NCI-H526 treated with DMSO at 0.1 percent for 48 hours (cell line): ENCODE measurements at regions not wholly inside any gene's neighbourhood (a gene's known extent, or its start where the extent isn't known, plus 50 kb on each side); places are given as distances from the start of the nearest gene placed in this dataset.
A peak's percentile ranks its signal among the peaks of the same experiment; 100 is the strongest.

ENCODE experiments used
- DNase-seq: peaks from one replicate; lab custom pipeline; 2025; lab: John Stamatoyannopoulos, UW

DNA sequence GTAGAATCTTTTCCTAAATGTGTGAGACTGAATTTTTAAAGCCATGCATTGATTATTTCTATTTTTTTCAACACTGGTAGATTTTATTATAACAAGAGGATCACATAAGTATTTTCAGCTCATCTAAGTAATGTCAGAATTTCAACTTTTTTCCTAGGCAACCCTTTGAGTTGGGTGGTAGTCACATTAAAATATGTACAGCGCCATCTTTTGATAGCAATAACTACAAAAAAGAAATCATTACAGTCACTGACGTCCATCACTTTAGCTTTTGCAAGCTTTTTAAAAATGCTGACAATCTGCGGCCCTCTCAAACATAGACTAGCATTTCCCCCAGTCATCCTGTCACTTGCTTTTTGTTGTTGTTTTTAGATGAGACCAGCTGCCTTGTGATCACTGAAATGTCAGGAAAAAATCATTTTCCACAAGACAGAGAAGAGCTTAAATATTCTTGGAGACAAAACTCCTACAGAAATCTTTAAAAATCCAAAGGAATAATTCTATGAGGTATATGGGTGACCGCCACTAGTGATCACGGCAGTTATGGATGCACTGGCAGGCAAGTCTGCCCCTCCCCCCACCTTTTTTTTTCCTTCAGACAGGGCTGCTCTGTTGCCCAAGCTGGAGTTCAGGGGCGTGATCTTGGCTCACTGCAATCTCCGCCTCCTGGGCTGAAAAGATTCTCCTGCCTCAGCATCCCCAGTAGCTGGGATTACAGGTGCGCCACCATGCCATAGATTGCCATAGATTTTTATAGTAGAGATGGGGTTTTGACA lies 384.0 kb upstream of the KCNMB2 start:
- DNase-seq = no peak

GRCh38 chr3:178152988-178153387 lies 383.2 kb upstream of the KCNMB2 start:
- DNase-seq = no peak

- no peak for DNase-seq
Observed at GRCh38 chr3:178155521-178155920, 380.7 kb upstream of the KCNMB2 start.

- no peak for DNase-seq
Observed at GRCh38 chr3:178156301-178156700, 379.9 kb upstream of the KCNMB2 start.

DNA sequence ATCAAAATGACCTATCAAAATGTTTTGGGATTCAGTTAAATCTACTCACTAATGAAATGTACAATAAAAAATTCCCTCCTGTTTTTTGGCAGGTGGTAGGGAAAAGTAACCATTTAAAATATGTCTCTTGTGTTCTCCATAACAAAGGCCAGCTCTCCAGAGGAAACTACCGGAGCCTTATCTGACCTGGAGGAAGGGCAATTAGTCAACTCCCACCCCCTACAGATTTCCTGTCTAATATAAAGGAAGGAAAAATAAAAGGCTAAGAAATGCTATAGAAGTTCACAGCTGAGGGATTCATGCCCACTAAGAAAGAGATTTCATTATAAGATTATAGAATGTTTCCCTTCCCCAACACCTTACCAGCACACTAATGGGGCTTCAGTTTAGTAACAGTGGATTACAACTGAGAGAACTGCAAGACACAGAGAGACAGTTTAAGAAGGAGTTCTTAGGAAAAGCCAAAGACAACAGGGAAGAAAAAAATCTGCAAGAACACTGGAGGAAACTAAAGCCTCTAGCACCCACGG lies 376.5 kb upstream of the KCNMB2 start:
- no peak for DNase-seq

DNA sequence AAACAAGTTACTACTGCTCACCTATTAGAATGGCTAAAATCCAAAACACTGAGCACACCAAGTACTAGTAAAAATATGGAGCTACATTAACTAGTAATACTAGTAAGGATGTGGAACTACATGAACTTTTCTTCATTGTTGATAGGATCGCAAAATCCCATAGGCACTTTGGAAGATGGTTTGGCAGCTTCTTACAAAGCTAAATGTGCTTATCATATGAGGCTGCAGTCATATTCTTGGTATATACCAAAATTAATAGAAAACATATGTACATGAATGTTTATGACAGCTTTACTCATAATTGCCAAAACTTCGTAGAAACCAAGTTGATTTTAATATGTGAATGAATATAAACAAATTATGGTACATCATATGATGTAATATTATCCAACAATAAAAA lies 366.8 kb upstream of the KCNMB2 start:
- no peak for DNase-seq

- DNase-seq = peak; percentile 10
Observed at GRCh38 chr3:178170698-178171535, 365.3 kb upstream of the KCNMB2 start.

DNA sequence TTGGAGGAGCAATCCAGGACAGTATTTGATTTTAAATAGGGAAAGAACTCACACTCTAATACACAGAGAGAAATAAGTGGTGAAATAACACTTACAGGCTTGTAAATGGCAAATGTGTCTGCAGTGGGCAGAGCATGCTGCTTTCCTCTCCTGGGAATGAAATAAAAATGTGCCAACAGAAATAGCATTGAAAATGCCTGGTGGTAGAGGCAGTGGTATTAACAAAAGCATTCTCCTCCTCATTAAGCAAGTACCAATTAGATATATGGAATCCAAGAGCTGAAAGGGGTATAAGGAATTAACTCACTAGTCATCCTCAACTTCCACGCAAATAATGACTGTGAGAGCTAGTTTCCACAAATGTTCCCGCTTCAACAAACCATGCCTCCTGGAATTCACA lies 364.1 kb upstream of the KCNMB2 start:
- no peak for DNase-seq

GRCh38 chr3:178174201-178174915 lies 361.9 kb upstream of the KCNMB2 start:
- no peak for DNase-seq

DNA sequence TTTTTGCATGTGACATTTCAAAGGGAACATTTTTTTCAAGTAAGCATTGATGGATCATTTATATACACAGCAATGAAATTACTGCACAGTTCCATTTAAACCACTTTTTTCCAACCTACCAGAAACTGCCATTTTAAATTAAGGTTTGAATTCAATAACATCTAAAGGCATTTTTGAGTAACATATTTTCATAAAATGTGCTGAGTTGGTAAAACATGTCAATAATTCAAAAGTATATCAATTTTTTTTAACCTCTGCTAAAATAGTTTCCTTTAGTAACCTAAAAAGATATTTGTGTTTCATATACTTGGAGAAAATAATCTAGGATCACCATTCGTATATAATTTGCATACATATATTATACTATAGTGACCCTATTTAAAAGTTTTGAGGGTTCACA lies 355.1 kb upstream of the KCNMB2 start:
- no peak for DNase-seq

DNA sequence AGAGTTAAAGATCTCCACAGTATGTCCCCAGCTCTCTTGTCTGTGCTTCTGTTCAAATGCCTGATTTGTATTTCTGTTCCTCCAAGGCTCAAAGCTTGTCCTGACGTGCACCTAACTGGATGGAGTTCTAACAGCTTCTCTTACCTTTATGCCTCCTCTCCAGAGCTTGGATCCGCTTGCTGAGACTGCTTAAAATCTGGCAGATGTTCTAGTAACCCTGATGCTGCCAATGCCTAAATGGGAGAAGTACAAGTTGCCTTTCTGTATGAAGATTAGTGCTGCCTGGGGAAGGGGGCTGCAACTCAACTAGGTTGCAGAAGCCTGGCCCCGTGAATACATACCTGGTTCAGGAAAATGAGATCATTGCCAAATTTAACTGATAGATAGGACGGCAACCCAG lies 354.5 kb upstream of the KCNMB2 start:
- DNase-seq = no peak

GRCh38 chr3:178182337-178182779 lies 353.9 kb upstream of the KCNMB2 start:
- DNase-seq = no peak

DNA sequence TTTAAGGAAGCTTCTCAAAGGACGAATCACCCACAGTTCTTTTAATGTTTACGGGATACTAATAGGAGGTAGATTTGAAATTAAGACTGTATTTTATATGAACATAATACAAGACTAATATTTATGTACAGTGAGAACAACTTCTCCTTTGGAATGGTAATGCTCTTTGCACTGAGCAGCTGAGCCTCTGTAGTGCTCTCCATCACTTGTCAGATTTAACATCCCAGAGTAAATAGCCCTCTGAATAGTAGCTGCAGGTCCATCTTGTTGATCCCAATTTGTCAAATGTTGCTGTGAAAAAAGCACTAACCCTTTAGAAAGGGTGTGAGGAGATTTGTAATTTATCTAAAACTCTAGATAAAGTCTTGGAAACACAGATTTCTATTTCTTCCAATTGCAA lies 351.4 kb upstream of the KCNMB2 start:
- no peak for DNase-seq

- no peak for DNase-seq
Observed at GRCh38 chr3:178186666-178187065, 349.6 kb upstream of the KCNMB2 start.

DNA sequence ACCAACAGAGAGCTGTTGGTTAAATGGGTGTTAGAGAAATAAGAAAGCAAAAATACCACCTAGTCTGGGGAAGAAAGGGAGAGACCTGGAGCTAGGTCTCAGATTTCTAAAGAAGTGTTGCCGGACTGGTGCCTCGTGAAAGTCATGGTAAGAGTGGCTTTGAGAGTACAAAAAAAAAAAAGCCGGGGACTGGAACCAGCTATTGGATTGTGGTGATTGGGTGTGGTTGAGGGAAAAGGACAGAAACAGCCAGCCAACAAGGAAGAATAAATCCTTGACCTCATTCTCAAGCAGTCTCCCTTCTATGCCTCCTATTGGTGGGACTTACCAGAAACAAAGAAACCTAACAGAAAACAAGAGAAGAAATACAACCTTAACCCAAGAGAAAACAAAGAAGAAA lies 346.4 kb upstream of the KCNMB2 start:
- no peak for DNase-seq

DNA sequence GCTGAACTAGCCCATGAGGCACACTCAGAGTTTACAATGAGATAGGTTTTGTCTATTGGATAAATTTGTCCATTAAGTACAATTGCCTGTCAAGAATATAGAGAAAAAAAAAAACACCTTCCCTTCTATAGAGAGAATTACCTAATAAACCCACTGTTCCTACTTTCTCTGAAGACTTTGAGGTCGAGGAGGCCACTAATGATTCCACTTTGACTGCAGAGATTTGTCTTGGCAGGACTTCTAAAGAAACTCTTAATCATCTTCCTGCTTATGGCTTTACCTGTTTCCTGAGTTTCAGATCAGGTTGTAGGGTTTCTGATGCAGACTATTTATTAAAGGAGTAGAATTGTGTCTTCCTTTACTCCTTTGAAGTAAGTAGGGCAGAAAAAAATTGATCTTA lies 342.4 kb upstream of the KCNMB2 start:
- DNase-seq = no peak

DNA sequence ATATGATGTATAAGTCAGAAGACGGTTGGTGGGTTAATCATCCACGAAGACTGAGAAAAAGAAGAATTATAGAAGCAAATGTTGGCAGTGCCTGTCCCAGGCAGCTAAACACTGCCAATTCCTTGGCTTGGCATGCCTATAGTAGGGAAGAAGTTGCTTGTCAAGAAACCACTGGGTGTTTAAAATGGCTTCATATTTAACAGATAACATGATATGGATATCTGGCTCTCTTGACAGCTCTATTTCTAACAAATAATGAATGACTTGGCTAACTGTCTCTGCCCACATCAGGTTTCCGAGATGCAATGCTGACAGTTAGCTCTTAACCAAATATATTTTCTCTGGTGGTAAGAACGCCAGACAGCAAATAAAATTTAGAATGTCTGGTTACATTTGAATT lies 341.7 kb upstream of the KCNMB2 start:
- no peak for DNase-seq

GRCh38 chr3:178195824-178196223 lies 340.4 kb upstream of the KCNMB2 start:
- no peak for DNase-seq

DNA sequence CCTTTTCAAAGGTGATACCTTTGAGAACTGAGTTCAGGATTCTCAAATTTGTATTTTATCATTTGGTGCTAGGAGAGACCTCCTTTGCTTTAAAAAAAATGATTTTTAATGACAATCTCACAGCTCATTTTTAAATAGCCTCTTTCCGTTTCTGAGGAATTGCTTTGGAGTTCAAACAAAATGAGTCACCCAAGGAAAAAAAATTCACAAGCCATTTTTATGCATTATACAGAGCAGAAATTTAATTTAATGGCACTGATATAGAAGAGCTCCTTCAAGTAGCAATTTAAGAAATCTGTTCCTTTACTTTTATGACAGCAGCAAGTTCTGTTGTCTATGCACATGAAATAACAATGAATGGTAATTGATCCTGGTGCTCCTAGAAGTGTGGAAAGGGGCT lies 337.9 kb upstream of the KCNMB2 start:
- DNase-seq = no peak

- DNase-seq = no peak
Observed at GRCh38 chr3:178200316-178200715, 335.9 kb upstream of the KCNMB2 start.

- DNase-seq = no peak
Observed at GRCh38 chr3:178201714-178202113, 334.5 kb upstream of the KCNMB2 start.

DNA sequence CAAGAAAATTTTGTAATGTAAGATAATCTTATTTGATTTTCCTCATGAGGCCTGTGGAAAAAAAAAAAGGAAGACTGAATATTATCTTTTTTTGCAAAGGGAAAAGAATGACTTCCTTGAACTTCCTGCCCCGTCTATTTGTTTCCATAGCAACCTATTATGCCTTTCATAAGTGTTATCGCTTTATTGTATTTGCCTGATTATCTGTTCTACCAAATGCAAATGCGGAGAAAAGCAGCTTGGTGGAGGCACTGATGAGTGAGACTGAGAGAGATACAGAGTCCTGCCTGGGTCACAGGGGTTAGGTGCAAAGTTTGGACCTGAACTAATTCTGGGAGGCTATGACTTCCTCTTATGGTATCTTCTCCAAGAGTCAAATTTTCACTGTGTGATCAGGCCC lies 334.0 kb upstream of the KCNMB2 start:
- no peak for DNase-seq

DNA sequence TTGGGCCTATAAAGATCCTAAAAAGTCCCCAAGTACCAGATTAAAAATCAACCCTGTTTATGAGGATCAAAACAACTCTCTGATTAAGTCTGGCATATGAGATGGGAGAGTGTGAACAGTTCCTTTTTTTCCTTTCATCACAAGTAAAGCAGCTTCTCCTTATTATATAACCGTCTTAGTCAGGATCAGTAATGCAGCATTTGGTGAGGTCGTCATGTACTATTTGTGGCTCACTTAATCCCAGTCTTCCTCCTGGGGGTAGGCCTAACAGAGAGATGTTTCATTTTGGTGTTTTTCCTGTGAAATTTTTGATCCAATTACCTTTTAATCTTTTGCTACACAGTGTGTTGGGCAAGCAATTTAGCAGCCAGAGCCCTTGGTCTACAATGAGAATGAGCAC lies 333.1 kb upstream of the KCNMB2 start:
- DNase-seq = no peak
